NOMO-1 treated with dmso at 0.1 percent for 144 hours (cell line): ENCODE measurements at regions not wholly inside any gene's neighbourhood (a gene's known extent, or its start where the extent isn't known, plus 50 kb on each side); places are given as distances from the start of the nearest gene placed in this dataset.

Source experiments
- DNase-seq: peaks from one replicate; lab custom pipeline; 2025; ENCODE audit not compliant: unreplicated experiment; lab: John Stamatoyannopoulos, UW

GRCh38 chr12:38983117-38983571 is 77.8 kb upstream of the CPNE8 start:
- no peak for DNase-seq

DNA sequence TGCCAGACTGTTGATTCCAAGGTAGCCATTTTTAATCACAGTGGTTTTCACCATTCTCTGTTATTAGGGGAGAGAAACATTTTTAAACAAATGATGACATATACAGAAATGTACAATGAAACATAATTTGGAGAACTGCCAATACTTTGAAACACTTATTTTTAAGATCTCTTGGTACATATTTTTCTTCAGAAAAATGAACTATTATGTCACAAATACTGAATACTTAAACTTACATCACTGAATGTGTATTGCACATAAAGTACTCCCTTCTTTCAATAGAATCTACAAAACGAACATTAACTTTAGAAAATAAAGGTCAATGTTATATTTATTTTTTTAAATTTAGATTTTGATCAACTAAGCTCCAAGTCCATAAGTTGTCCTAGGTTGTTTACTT is 71.7 kb upstream of the CPNE8 start:
- DNase-seq: no peak

GRCh38 chr12:38969706-38970105 is 64.3 kb upstream of the CPNE8 start:
- no peak for DNase-seq

DNA sequence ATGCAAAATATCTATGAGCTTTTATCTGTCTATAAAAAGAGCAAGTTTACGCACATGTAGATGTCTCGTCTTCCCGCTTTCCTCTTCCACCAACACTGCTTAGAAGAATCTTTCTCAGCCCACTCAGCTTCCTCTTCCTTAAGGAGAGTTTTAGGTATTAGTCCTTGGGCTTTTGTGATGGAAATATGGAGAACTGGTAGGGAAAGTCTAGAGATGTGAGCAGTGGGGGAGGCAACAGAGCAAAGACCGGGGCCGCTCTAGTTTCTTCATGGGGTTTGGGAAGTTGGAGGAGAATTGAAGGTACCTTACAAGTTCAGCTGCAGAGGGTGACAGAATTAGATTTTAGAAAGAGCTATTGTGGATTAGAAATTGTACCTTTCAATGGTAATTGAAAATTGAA is 56.3 kb upstream of the CPNE8 start:
- DNase-seq: no peak

DNA sequence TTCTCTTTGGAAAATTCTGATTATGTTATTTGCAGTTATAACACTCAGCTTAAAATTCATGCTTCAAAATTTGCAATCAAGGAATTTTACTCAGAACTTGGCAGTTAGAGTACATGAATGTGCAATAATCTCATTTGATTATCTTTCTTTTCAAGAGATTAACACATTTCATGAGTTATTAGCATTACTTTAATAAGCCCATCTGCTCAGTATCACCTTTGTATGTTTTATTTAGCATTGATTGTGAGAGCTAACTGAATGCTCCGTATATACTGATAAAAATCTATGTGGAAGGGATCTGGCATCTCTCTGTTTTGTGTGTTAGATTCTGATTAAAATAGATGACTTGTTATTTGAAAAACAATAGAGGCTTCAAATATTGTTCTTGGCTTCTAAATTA is 55.6 kb upstream of the CPNE8 start:
- DNase-seq: no peak

GRCh38 chr12:38956337-38956736 is 50.9 kb upstream of the CPNE8 start:
- DNase-seq: no peak
